ENCODE measurements at regions not wholly inside any gene's neighbourhood (a gene's known extent, or its start where the extent isn't known, plus 50 kb on each side); places are given as distances from the start of the nearest gene placed in this dataset.

DNA sequence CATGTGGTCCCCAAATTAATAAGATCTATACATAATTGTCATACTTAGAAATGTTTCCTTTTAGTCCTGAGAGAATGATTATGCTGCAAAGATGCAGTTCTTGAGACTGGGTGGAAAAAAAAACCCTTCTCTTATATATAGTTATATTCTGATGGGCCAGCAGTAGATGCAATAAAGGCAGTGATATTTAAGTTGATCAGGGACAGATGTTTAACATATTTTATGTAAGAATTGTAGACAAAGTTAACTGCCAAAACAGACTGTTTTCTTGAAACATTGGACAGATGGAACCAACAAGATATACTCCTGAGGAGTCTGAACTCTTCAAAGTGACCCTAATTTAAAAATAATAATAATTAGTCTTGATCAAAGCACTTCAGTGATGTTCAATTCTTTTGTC, 172.0 kb upstream of the LRIG1 start:
- Histone ChIP-seq H3K4me1 (replicated peaks in 1 of 2; ENCODE audit: control insufficient read depth in 2 of 2, insufficient read depth in 2 of 2, low read length in 2 of 2) (no peaks in the 10 kb centered on the region), H4K20me1 (replicated peaks; ENCODE audit: control insufficient read depth, insufficient read depth, low read length) (no peaks in the 10 kb centered on the region), H3K27me3 (ENCODE audit: control insufficient read depth in 2 of 2, insufficient read depth in 2 of 2, low read length in 2 of 2) (no peaks in the 10 kb centered on the region), H3K79me2 (ENCODE audit: control insufficient read depth, insufficient read depth, low read length) (no peaks in the 10 kb centered on the region), H3K9ac (ENCODE audit: insufficient read depth in 1 of 2, low read depth in 2 of 2, low read length in 2 of 2) (no peak overlapping the region), H3K27ac (ENCODE audit: extremely low read depth, low read depth, low read length) (no peak overlapping the region), H3K4me3 (no peak overlapping the region), H3K4me2 (ENCODE audit: insufficient read depth, low read length) (no peak overlapping the region), H3K9me3 (replicated peaks; ENCODE audit: control insufficient read depth, insufficient read depth, low read depth, low read length) (no peaks in the 10 kb centered on the region), H2AFZ (ENCODE audit: low read depth, low read length) (no peak overlapping the region), H3K9me1 (ENCODE audit: control insufficient read depth, insufficient read depth, low read length) (no peaks in the 10 kb centered on the region), H3K36me3 (ENCODE audit: control insufficient read depth, insufficient read depth, low read length) (no peaks in the 10 kb centered on the region)
- no peak for ATAC-seq
- no TSS peak for BruUV-seq (replicated peaks)
- no peak for DNase-seq (ENCODE audit: extremely low read depth in 1 of 4, low spot score in 3 of 4)
- CTCF ChIA-PET (ENCODE audit: low intra/inter-chr PET ratio) = no interaction called here
- intact Hi-C loops (cut with micrococcal nuclease) (no loop called here), in situ Hi-C loops (cut with MboI) (no loop called here)
- no peak for FAIRE-seq
- POLR2A ChIA-PET = no interaction called here
- TF ChIP-seq PRPF4 (IDR thresholded peaks at IDR 0.05; ENCODE audit: insufficient read depth, low read depth, low read length, poor library complexity, severe bottlenecking) = no peak
- TF ChIP-seq HDAC1 (IDR thresholded peaks at IDR 0.05) = no peak

- Histone ChIP-seq H3K9me3 (replicated peaks; ENCODE audit: control insufficient read depth, insufficient read depth, low read depth, low read length) (no peaks in the 10 kb centered on the region), H3K27ac (ENCODE audit: extremely low read depth, low read depth, low read length) (no peak overlapping the region), H2AFZ (ENCODE audit: low read depth, low read length) (no peak overlapping the region), H3K9me1 (ENCODE audit: control insufficient read depth, insufficient read depth, low read length) (no peaks in the 10 kb centered on the region), H3K27me3 (ENCODE audit: control insufficient read depth in 2 of 2, insufficient read depth in 2 of 2, low read length in 2 of 2) (no peaks in the 10 kb centered on the region), H3K4me2 (ENCODE audit: insufficient read depth, low read length) (no peak overlapping the region), H3K9ac (ENCODE audit: insufficient read depth in 1 of 2, low read depth in 2 of 2, low read length in 2 of 2) (no peak overlapping the region), H3K4me3 (no peak overlapping the region), H3K79me2 (ENCODE audit: control insufficient read depth, insufficient read depth, low read length) (no peaks in the 10 kb centered on the region), H3K36me3 (ENCODE audit: control insufficient read depth, insufficient read depth, low read length) (no peaks in the 10 kb centered on the region), H3K4me1 (replicated peaks in 1 of 2; ENCODE audit: control insufficient read depth in 2 of 2, insufficient read depth in 2 of 2, low read length in 2 of 2) (no peaks in the 10 kb centered on the region), H4K20me1 (replicated peaks; ENCODE audit: control insufficient read depth, insufficient read depth, low read length) (no peaks in the 10 kb centered on the region)
- no TSS peak for BruUV-seq (replicated peaks)
- ChIA-PET CTCF (ENCODE audit: low intra/inter-chr PET ratio) (no interaction called here), POLR2A (no interaction called here)
- FAIRE-seq (no peak), DNase-seq (ENCODE audit: extremely low read depth in 1 of 4, low spot score in 3 of 4) (no peak), ATAC-seq (no peak)
- in situ Hi-C loops (cut with MboI) = no loop called here
- intact Hi-C loops (cut with micrococcal nuclease) = no loop called here
- WGBS (ENCODE audit: insufficient coverage, low coverage, missing lambda C conversion rate) = 0% methylated on average over 3 of the region's 9 CpGs
- TF ChIP-seq NFE2 (IDR thresholded peaks at IDR 0.05; ENCODE audit: low read depth) (no peak), CCNT2 (IDR thresholded peaks at IDR 0.05; ENCODE audit: borderline replicate concordance, extremely low read depth, insufficient read length, low read depth, low read length) (no peak), ZNF124 (CRISPR knock-in tag; IDR thresholded peaks at IDR 0.05) (no peak), SNRNP70 (optimal IDR thresholded peaks at IDR 0.05; ENCODE audit: low read depth, low read length) (no peak), KAT7 (CRISPR knock-in tag; IDR thresholded peaks at IDR 0.05; ENCODE audit: borderline replicate concordance) (no peak), NR1H2 (CRISPR knock-in tag; IDR thresholded peaks at IDR 0.05) (no peak)
- TF ChIP-seq, protein P1, sequence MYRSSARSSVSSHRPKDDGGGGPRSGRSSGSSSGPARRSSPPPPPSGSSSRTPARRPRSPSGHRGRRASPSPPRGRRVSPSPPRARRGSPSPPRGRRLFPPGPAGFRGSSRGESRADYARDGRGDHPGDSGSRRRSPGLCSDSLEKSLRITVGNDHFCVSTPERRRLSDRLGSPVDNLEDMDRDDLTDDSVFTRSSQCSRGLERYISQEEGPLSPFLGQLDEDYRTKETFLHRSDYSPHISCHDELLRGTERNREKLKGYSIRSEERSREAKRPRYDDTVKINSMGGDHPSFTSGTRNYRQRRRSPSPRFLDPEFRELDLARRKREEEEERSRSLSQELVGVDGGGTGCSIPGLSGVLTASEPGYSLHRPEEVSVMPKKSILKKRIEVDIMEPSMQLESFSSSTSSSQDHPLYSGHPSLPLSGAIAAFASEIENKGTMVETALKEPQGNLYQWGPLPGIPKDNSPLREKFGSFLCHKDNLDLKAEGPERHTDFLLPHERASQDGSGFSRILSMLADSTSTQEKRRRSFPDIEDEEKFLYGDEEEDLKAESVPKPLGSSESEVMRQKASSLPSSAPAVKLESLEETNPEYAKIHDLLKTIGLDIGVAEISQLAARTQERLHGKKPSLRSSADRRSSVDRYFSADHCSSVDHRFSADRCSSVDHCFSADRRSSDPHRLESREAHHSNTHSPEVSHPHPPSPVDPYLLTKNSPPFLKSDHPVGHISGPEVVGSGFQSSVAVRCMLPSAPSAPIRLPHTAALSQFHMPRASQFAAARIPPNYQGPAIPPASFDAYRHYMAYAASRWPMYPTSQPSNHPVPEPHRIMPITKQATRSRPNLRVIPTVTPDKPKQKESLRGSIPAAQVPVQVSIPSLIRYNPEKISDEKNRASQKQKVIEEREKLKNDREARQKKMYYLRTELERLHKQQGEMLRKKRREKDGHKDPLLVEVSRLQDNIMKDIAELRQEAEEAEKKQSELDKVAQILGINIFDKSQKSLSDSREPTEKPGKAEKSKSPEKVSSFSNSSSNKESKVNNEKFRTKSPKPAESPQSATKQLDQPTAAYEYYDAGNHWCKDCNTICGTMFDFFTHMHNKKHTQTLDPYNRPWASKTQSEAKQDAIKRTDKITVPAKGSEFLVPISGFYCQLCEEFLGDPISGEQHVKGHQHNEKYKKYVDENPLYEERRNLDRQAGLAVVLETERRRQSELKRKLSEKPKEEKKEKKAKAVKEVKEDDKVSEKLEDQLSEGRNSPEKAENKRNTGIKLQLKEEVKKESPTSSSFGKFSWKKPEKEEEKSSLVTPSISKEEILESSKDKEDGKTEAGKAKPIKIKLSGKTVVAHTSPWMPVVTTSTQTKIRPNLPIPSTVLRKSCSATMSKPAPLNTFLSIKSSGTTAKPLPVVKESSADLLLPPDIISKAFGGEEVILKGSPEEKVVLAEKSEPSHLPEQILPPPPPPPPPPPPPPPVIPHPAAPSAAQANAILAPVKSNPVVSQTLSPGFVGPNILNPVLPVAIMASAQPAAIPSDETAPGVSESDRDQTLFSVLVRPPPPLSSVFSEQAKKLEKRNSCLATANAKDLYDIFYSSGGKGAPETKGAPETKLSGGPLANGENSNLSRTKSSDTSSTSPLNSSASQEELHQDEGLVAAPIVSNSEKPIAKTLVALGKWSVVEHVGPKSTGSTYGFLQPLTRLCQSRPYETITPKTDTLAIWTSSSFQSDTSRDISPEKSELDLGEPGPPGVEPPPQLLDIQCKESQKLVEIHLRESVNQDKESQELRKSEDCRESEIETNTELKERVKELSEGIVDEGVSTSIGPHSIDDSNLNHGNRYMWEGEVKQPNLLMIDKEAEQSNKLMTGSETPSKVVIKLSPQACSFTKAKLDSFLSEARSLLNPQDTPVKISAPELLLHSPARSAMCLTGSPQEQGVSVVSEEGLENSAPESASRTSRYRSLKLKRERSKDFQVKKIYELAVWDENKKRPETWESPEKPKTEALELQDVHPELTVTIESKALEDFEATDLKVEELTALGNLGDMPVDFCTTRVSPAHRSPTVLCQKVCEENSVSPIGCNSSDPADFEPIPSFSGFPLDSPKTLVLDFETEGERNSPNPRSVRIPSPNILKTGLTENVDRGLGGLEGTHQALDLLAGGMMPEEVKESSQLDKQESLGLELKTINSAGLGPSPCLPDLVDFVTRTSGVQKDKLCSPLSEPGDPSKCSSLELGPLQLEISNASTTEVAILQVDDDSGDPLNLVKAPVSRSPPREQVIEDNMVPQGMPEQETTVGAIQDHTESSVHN (IDR thresholded peaks at IDR 0.05; ENCODE audit: borderline replicate concordance in 1 of 2, low read depth in 1 of 2) = no peak
Observed at GRCh38 chr3:66673293-66673692, 172.5 kb upstream of the LRIG1 start.
